ENCODE measurements at regions not wholly inside any gene's neighbourhood (a gene's known extent, or its start where the extent isn't known, plus 50 kb on each side); places are given as distances from the start of the nearest gene placed in this dataset.
A peak's percentile ranks its signal among the peaks of the same experiment; 100 is the strongest.

- no peak for DNase-seq (ENCODE audit: low spot score)
- Histone ChIP-seq H3K27me3 (no peaks in the 10 kb centered on the region), H3K36me3 (replicated peaks; ENCODE audit: insufficient read depth, low read depth) (no peaks in the 10 kb centered on the region), H4K20me1 (ENCODE audit: insufficient read depth, poor library complexity, severe bottlenecking) (no peaks in the 10 kb centered on the region), H3K9me2 (replicated peaks; ENCODE audit: insufficient read depth) (no peaks in the 10 kb centered on the region), H3K79me2 (no peaks in the 10 kb centered on the region), H3K27ac (peak overlapping the region; percentile 42), H2AFZ (no peak overlapping the region), H3K4me3 (no peak overlapping the region), H3K4me2 (no peak overlapping the region), H3K4me1 (ENCODE audit: insufficient read depth) (no peaks in the 10 kb centered on the region), H3K9me3 (ENCODE audit: low read depth) (no peaks in the 10 kb centered on the region)
- WGBS (ENCODE audit: low lambda C conversion rate, missing lambda C conversion rate): 93% methylated on average over 12 of the region's 12 CpGs
- TF ChIP-seq CTCF (IDR thresholded peaks at IDR 0.05; ENCODE audit: poor library complexity): no peak
These were observed 334.7 kb upstream of the MYT1L start for GRCh38 chr2:2665834-2666133.

- peak; percentile 84 for DNase-seq (ENCODE audit: low spot score)
- H3K4me2 ChIP-seq: no peak overlapping the region
- 70% methylated on average over 27 of the region's 28 CpGs for WGBS (ENCODE audit: low lambda C conversion rate, missing lambda C conversion rate)
- H3K79me2 ChIP-seq: no peaks in the 10 kb centered on the region
- H4K20me1 ChIP-seq (ENCODE audit: insufficient read depth, poor library complexity, severe bottlenecking): no peaks in the 10 kb centered on the region
- no peak overlapping the region for H2AFZ ChIP-seq
- no peaks in the 10 kb centered on the region for H3K36me3 ChIP-seq (replicated peaks; ENCODE audit: insufficient read depth, low read depth)
- no peaks in the 10 kb centered on the region for H3K27me3 ChIP-seq
- no peak overlapping the region for H3K4me3 ChIP-seq
- H3K9me2 ChIP-seq (replicated peaks; ENCODE audit: insufficient read depth): no peaks in the 10 kb centered on the region
- TF ChIP-seq EZH2phosphoT487 (IDR thresholded peaks at IDR 0.05; ENCODE audit: low read depth, severe bottlenecking, unreplicated experiment) (no peak), EZH2 (IDR thresholded peaks at IDR 0.05; ENCODE audit: borderline replicate concordance) (no peak)
- peak overlapping the region; percentile 81 for H3K27ac ChIP-seq
- no peaks in the 10 kb centered on the region for H3K4me1 ChIP-seq (ENCODE audit: insufficient read depth)
- no peaks in the 10 kb centered on the region for H3K9me3 ChIP-seq (ENCODE audit: low read depth)
These were observed 334.1 kb upstream of the MYT1L start for GRCh38 chr2:2664989-2665833.

- 87% methylated on average over 23 of the region's 23 CpGs for WGBS (ENCODE audit: low lambda C conversion rate, missing lambda C conversion rate)
- Histone ChIP-seq H3K4me2 (no peak overlapping the region), H3K4me1 (ENCODE audit: insufficient read depth) (no peaks in the 10 kb centered on the region), H3K36me3 (replicated peaks; ENCODE audit: insufficient read depth, low read depth) (no peaks in the 10 kb centered on the region), H3K79me2 (no peaks in the 10 kb centered on the region), H3K4me3 (no peak overlapping the region), H3K9me2 (replicated peaks; ENCODE audit: insufficient read depth) (no peaks in the 10 kb centered on the region), H4K20me1 (ENCODE audit: insufficient read depth, poor library complexity, severe bottlenecking) (no peaks in the 10 kb centered on the region), H3K27me3 (no peaks in the 10 kb centered on the region), H2AFZ (no peak overlapping the region), H3K27ac (no peak overlapping the region), H3K9me3 (ENCODE audit: low read depth) (no peaks in the 10 kb centered on the region)
- no peak for TF ChIP-seq EZH2 (IDR thresholded peaks at IDR 0.05; ENCODE audit: borderline replicate concordance)
- TF ChIP-seq EZH2phosphoT487 (IDR thresholded peaks at IDR 0.05; ENCODE audit: low read depth, severe bottlenecking, unreplicated experiment): no peak
- no peak for TF ChIP-seq CTCF (IDR thresholded peaks at IDR 0.05; ENCODE audit: poor library complexity)
- no peak for DNase-seq (ENCODE audit: low spot score)
These were observed 332.4 kb upstream of the MYT1L start for GRCh38 chr2:2663401-2664036.

- Histone ChIP-seq H3K9me2 (replicated peaks; ENCODE audit: insufficient read depth) (no peaks in the 10 kb centered on the region), H3K4me1 (ENCODE audit: insufficient read depth) (no peaks in the 10 kb centered on the region), H3K79me2 (no peaks in the 10 kb centered on the region), H2AFZ (no peak overlapping the region), H3K4me3 (no peak overlapping the region), H3K27me3 (no peaks in the 10 kb centered on the region), H3K4me2 (no peak overlapping the region), H3K36me3 (replicated peaks; ENCODE audit: insufficient read depth, low read depth) (no peaks in the 10 kb centered on the region), H3K27ac (no peak overlapping the region), H3K9me3 (ENCODE audit: low read depth) (no peaks in the 10 kb centered on the region), H4K20me1 (ENCODE audit: insufficient read depth, poor library complexity, severe bottlenecking) (no peaks in the 10 kb centered on the region)
- no peak for DNase-seq (ENCODE audit: low spot score)
- TF ChIP-seq EZH2 (IDR thresholded peaks at IDR 0.05; ENCODE audit: borderline replicate concordance) (no peak), EZH2phosphoT487 (IDR thresholded peaks at IDR 0.05; ENCODE audit: low read depth, severe bottlenecking, unreplicated experiment) (no peak), CTCF (IDR thresholded peaks at IDR 0.05; ENCODE audit: poor library complexity) (no peak)
- WGBS (ENCODE audit: low lambda C conversion rate, missing lambda C conversion rate): 74% methylated on average over 9 of the region's 9 CpGs
These were observed 331.8 kb upstream of the MYT1L start for GRCh38 chr2:2662847-2663356.
